ENCODE measurements at regions not wholly inside any gene's neighbourhood (a gene's known extent, or its start where the extent isn't known, plus 50 kb on each side); places are given as distances from the start of the nearest gene placed in this dataset.

DNA sequence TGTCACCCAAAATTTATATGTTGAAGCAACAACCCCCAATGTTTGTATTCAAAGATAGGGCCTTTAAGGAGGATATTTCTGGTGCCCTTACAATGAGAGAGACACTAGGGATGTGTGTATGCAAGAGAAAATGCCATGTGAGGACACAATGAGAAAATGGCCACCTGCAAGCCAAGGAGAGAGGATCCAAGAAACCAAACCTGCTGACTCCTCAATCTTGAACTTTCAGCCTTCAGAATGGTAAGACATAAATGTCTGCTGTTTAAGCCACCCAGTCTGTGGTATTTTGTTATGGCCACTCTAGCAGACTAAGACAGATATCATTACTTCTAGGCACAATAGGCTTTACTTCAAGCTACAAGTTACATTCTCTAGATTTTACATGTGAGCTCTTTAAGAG, 1145.1 kb upstream of the MAP3K7 start:
- Mint-ChIP-seq H3K9me3 (peaks cover 3% of the 10 kb centered on the region), H3K36me3 (no peaks in the 10 kb centered on the region), H3K27ac (no peak overlapping the region), H3K4me3 (no peak overlapping the region), H3K4me1 (no peaks in the 10 kb centered on the region), H3K27me3 (no peaks in the 10 kb centered on the region)
- no peak for ATAC-seq

DNA sequence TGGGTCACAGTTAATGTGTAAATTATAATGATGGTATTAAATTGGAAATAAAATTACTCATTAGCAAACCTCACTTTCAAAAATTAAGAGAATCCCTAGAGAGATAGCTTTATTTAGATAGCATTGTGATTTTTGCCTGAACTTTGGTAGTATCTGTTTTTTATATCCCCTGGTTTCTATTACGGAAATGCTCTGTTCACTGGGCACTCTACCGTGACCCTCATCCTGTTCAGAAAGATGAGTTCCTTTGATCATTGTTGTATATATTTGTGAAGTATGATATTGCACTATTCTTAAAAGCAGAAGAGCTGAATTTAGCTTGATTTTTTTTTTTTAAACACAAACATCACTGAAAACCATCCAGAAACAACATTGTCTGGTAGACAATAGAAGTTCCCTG, 1143.8 kb upstream of the MAP3K7 start:
- no peak for ATAC-seq
- H3K36me3 Mint-ChIP-seq: no peaks in the 10 kb centered on the region
- no peak overlapping the region for H3K4me3 Mint-ChIP-seq
- H3K4me1 Mint-ChIP-seq: no peaks in the 10 kb centered on the region
- no peaks in the 10 kb centered on the region for H3K27me3 Mint-ChIP-seq
- H3K9me3 Mint-ChIP-seq: peaks cover 5% of the 10 kb centered on the region
- no peak overlapping the region for H3K27ac Mint-ChIP-seq

DNA sequence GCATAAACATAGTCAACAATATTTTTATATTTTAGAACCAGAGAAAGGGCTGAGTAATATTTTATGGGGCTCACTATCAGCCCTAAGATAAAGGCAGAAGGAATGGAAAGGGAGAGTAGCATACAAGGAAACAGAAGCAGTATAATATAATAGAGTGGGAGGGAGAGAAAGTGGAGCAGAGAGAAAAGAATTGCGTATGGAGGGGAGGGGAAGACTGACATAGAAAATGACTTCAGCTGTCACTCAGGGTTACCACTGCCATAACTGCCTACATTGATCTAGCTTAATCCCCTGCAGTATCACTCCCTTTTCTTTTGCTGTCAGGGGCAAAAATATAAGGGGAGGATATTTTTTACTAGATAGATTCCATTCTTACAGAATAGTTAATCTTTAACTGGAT, 1133.5 kb upstream of the MAP3K7 start:
- Mint-ChIP-seq H3K4me3 (no peak overlapping the region), H3K27me3 (no peaks in the 10 kb centered on the region), H3K27ac (no peak overlapping the region), H3K9me3 (peaks cover 15% of the 10 kb centered on the region), H3K4me1 (no peaks in the 10 kb centered on the region), H3K36me3 (no peaks in the 10 kb centered on the region)
- ATAC-seq: no peak

DNA sequence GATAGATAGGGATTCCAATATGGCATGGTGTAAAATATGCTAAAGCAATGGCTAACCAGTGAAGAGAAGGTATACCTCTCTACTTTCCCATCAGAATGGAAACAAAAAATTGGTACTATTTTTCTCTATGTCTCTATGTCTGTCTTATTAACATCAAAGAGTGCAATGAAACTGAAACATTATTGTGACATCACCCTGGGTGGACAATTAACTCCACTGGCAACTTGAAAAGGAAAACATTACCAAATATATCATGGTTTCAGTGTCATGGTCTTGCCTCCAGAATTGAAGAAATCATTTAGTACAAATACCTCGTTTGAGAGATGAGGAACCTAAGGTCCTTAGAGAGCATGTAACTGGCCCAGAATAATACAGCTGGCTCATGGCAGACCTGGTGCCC, 1132.5 kb upstream of the MAP3K7 start:
- no peaks in the 10 kb centered on the region for H3K27me3 Mint-ChIP-seq
- H3K27ac Mint-ChIP-seq: no peak overlapping the region
- no peak overlapping the region for H3K4me3 Mint-ChIP-seq
- H3K9me3 Mint-ChIP-seq: peaks cover 9% of the 10 kb centered on the region
- no peaks in the 10 kb centered on the region for H3K4me1 Mint-ChIP-seq
- no peaks in the 10 kb centered on the region for H3K36me3 Mint-ChIP-seq
- no peak for ATAC-seq

DNA sequence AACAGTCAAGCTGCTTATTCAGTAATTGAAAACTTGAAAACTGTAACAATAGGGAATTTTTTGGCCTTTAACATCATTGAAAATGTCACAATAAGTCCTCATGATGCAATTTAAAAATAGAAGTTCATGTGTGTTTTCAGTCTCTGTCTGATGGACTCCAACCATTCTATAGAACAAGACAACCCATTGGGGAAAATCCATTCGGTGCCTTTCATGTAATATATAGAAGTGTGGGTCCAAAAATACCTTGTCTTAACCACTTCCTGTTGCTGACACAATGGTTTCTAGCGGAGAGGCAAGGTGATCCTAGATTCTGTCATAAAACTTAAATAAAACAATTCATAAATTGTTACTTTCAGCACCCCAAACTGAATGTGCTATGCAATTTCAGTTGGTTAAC, 1131.3 kb upstream of the MAP3K7 start:
- Mint-ChIP-seq H3K4me1 (no peaks in the 10 kb centered on the region), H3K36me3 (no peaks in the 10 kb centered on the region), H3K27me3 (no peaks in the 10 kb centered on the region), H3K27ac (no peak overlapping the region), H3K9me3 (peaks cover 7% of the 10 kb centered on the region), H3K4me3 (no peak overlapping the region)
- no peak for ATAC-seq

DNA sequence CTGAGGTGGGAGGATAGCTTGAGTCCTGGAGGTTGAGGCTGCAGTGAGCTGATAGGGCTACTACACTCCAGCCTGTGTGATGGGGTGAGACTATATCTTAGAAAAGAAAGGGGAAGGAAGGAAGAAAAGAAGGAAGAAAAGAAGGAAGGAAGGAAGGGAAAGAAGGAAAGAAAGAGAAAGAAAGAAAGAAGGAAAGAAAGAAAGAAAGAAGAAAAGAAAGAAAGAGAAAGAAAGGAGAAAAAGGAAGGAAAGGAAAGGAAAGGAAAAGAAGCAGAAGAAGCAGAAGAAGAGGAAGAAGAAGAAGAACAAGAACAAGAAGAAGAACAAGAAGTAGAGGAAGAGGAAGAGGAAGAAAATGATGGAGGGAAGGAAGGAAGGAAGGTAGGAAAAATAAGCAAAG, 1130.2 kb upstream of the MAP3K7 start:
- no peak for ATAC-seq
- Mint-ChIP-seq H3K9me3 (peaks cover 7% of the 10 kb centered on the region), H3K27ac (no peak overlapping the region), H3K27me3 (no peaks in the 10 kb centered on the region), H3K36me3 (no peaks in the 10 kb centered on the region), H3K4me3 (no peak overlapping the region), H3K4me1 (no peaks in the 10 kb centered on the region)

DNA sequence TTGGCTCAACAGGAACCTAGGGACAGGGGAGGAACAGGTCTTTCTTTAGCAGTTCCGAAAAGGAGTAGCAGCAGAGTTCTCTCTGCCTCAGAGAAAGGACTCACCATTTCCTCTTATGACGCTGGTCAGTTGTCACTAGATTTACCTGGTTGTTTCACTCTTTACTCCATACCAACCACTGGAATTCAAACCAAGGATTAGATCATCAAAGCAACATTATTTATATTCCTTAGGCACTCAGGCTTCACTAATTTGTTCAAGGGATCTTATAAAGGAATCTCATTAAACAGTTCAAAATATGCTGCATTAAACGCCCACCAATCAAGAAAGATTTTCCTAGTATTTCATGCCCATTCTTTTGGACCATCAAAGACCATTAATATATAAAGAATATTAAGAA, 1129.5 kb upstream of the MAP3K7 start:
- Mint-ChIP-seq H3K36me3 (no peaks in the 10 kb centered on the region), H3K27ac (no peak overlapping the region), H3K27me3 (no peaks in the 10 kb centered on the region), H3K4me3 (no peak overlapping the region), H3K9me3 (peaks cover 7% of the 10 kb centered on the region), H3K4me1 (no peaks in the 10 kb centered on the region)
- ATAC-seq: no peak

DNA sequence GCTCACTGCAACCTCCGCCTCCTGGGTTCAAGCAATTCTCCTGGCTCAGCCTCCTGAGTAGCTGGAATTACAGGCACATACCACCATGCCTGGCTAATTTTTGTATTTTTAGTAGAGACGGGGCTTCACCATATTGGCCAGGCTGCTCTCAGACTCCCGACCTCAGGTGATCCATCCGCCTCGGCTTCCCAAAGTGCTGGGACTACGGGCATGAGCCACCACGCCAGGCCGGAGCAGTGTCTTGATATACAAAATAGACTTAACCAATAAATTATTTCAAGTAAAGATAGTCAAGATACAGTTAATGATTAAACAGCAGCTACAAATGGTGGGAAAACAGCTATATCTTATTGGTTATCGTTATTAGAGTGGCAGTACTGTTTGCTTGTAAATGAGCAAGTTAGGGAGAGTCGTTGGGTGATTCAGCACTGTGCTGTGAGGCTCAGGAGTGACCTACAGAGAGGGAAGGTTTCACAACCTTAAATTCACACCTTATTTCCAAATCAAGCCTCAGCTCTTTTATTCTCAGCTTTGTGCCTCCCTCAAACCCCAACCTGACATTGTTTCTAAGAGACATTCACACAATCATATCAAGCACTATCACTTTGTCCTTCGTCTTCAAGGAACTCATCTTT, 1128.4 kb upstream of the MAP3K7 start:
- no peak for ATAC-seq
- Mint-ChIP-seq H3K4me3 (no peak overlapping the region), H3K36me3 (no peaks in the 10 kb centered on the region), H3K4me1 (no peaks in the 10 kb centered on the region), H3K27me3 (no peaks in the 10 kb centered on the region), H3K9me3 (peaks cover 5% of the 10 kb centered on the region), H3K27ac (no peak overlapping the region)

DNA sequence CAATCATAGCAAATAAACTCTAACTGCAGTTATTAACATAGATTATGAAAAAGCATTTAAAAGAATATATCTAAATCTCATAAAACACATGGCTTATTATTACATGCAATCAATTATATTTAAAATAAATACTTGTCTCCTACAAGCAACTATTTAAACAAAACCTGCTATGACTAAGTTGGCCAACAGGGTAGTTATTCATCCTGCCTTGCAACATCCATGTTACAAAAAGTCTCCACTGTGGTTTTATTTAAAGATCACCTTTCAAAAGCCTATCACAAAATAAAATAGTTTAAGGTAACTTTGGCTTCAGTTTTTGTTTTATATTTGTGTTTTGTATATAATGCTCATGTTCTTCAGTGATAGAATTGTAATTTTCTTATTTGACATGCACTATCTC, 1127.0 kb upstream of the MAP3K7 start:
- no peak for ATAC-seq
- Mint-ChIP-seq H3K27ac (no peak overlapping the region), H3K36me3 (no peaks in the 10 kb centered on the region), H3K4me1 (no peaks in the 10 kb centered on the region), H3K27me3 (no peaks in the 10 kb centered on the region), H3K9me3 (peaks cover 4% of the 10 kb centered on the region), H3K4me3 (no peak overlapping the region)

DNA sequence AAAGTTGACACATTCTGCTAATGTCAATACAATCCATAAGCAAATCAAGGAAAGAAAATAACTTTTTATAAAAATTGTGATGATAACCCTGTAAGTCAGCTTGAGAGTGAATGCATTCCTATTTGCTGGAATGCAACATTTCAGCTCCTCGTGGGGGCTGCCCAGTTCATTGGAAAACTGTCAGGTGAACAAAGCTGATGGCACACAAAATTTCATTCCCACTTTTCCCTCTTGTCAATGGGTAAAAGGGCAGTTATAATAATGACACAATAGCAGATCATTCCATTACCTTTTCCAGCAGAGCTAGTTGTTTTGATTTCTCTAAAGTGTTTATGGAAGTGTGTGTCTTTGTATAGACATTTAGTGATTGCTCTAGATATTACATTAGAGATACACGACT, 1124.6 kb upstream of the MAP3K7 start:
- Mint-ChIP-seq H3K4me3 (no peak overlapping the region), H3K27ac (no peak overlapping the region), H3K27me3 (no peaks in the 10 kb centered on the region)

DNA sequence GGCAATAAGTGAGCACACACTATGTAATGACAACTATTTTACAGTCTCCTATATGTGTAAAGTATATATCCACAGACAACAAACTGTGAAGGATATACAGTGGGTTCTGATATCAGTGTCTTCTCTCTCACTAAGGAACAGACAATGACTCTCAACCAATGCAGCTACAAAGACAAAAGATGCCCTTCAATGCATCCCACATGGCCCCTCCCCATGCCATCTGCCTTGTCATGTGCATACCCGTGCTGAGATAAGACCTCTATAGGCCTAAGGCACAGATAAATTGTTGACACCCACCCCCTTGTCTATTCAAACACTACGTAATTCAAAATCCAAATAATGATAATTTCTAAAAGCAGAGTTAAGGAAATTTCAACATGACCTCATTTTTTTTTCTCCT, 1123.5 kb upstream of the MAP3K7 start:
- H3K36me3 Mint-ChIP-seq: no peaks in the 10 kb centered on the region
- no peak overlapping the region for H3K4me3 Mint-ChIP-seq
- H3K27me3 Mint-ChIP-seq: no peaks in the 10 kb centered on the region
- no peak for ATAC-seq
- no peaks in the 10 kb centered on the region for H3K9me3 Mint-ChIP-seq
- H3K27ac Mint-ChIP-seq: no peak overlapping the region
- no peaks in the 10 kb centered on the region for H3K4me1 Mint-ChIP-seq

More for the DNA sequence above, 1124.6 kb upstream of the MAP3K7 start:
- H3K9me3 Mint-ChIP-seq: no peaks in the 10 kb centered on the region
- no peaks in the 10 kb centered on the region for H3K36me3 Mint-ChIP-seq
- ATAC-seq: no peak
- no peaks in the 10 kb centered on the region for H3K4me1 Mint-ChIP-seq

DNA sequence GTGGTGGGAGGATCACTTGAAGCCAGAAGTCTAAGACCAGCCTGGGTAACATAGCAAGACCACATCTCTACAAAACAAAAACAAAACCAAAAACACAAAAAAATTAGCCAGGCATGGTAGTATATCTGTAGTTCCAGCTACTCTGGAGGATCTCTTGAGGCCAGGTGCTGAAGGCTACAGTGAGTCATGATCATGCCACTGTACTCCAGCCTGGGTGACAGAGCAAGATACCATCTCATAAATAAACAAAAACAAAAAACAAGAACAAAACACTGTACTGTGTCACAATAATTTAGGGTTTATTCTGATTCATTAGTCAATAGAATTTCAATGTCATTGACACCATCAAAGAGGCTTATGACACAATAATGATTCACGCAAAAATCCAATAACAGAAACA, 1121.7 kb upstream of the MAP3K7 start:
- no peak for ATAC-seq
- no peaks in the 10 kb centered on the region for H3K4me1 Mint-ChIP-seq
- H3K36me3 Mint-ChIP-seq: no peaks in the 10 kb centered on the region
- H3K4me3 Mint-ChIP-seq: no peak overlapping the region
- H3K9me3 Mint-ChIP-seq: no peaks in the 10 kb centered on the region
- no peaks in the 10 kb centered on the region for H3K27me3 Mint-ChIP-seq
- no peak overlapping the region for H3K27ac Mint-ChIP-seq

DNA sequence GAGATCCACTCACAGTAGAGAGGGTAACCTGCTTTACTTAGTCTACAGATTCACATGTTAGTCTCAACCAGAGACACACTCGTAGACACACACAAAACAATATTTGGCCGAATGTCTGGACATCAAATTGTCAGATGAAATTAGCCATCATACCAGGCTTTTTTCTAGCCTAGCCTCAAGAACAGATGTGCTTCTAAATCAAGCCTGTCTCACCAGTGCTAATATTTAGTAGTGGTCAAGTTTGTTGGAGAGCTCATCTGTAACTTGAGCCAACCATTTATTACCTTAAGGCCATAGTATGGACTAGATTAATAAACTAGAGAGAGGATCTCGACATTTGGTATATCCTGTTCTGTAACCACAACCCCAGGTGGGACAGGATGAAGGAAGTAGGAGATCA, 1118.8 kb upstream of the MAP3K7 start:
- Mint-ChIP-seq H3K4me3 (no peak overlapping the region), H3K36me3 (no peaks in the 10 kb centered on the region), H3K27me3 (no peaks in the 10 kb centered on the region), H3K4me1 (no peaks in the 10 kb centered on the region), H3K9me3 (no peaks in the 10 kb centered on the region), H3K27ac (no peak overlapping the region)
- ATAC-seq: no peak

DNA sequence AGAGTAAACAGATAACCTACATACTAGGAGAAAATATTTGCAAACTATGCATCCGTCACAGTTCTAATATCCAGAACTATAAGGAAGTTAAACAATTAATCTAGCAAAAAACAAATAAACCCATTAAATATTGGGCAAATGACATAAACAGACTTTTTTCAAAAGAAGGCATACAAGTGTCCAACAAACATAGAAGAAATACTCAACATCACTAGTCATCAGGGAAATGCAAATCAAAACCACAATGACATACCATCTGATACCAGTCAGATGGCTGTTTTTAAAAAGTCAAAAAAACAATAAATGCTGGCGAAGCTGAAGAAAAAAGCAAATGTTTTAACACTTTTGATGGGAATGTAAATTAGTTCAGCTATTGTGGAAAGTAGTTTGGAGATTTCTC, 1117.7 kb upstream of the MAP3K7 start:
- Mint-ChIP-seq H3K27me3 (no peaks in the 10 kb centered on the region), H3K4me1 (no peaks in the 10 kb centered on the region), H3K9me3 (no peaks in the 10 kb centered on the region), H3K36me3 (no peaks in the 10 kb centered on the region), H3K27ac (no peak overlapping the region), H3K4me3 (no peak overlapping the region)
- ATAC-seq: no peak

DNA sequence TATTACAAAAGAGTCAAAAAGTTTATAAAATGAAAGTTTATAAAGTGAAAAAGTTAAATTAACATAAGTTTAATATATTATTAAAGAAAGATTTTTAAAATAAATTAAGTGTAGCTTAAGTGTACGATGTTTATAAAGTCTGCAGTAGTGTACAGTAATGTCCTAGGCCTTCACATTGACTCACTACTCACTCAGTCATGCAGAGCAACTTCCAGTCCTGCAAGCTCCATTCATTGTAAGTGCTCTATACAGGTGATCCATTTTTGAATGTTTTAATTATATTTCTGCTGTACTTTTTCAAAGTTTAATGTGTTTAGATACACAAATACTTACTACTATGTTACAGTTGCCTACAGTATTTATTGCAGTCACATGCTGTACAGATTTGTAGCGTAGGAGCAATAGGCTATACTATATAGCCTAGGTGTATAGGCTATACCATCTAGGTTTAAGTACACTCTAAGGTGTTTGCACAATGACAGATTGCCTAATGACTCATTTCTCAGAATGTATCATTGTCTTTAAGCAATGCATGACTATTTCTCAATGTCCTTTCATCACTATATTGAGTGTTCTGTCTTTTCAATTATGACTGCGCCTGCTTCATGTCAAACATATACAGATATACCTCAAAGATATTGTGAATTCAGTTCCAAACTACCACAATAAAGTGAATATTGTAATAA, 1110.3 kb upstream of the MAP3K7 start:
- Mint-ChIP-seq H3K4me1 (no peaks in the 10 kb centered on the region), H3K4me3 (no peak overlapping the region), H3K27me3 (no peaks in the 10 kb centered on the region), H3K36me3 (no peaks in the 10 kb centered on the region), H3K9me3 (no peaks in the 10 kb centered on the region), H3K27ac (no peak overlapping the region)
- ATAC-seq: no peak

DNA sequence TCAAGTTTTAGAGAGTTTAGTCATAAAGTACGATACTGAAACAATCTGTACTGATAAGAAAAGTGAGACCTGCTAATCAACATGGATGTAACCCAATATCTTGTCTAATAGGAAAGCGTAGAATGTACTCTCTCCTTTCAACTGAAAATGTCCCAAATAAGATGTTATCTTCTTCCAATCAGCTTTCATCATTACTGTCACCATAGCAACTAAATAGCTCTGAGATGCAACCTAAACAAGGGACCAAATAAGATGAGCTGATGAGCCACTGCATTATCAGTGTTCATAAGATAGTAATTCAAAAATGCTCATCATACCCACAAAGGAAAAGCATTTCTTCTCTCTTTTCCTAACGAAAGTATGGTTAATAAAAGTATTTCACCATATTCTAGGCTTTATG, 1108.3 kb upstream of the MAP3K7 start:
- no peaks in the 10 kb centered on the region for H3K36me3 Mint-ChIP-seq
- no peaks in the 10 kb centered on the region for H3K9me3 Mint-ChIP-seq
- no peak for ATAC-seq
- no peak overlapping the region for H3K4me3 Mint-ChIP-seq
- H3K27ac Mint-ChIP-seq: no peak overlapping the region
- H3K27me3 Mint-ChIP-seq: no peaks in the 10 kb centered on the region
- H3K4me1 Mint-ChIP-seq: no peaks in the 10 kb centered on the region
